Activated naive CD4-positive, alpha-beta T cell treated with anti-CD3 and anti-CD28 coated beads, Interleukin-2, amount 50 U/mL, for 16 hours (primary cell): ENCODE measurements at regions not wholly inside any gene's neighbourhood (a gene's known extent, or its start where the extent isn't known, plus 50 kb on each side); places are given as distances from the start of the nearest gene placed in this dataset.
"Not testable (repeated sequence)": the region's sequence is repeated elsewhere in the genome, so short reads cannot be mapped to it uniquely, and the experiment has no call there.

Experiments
- DNase-seq: peaks from one replicate; pipeline ENCODE4 v3.0.0-alpha.2; 2020

GRCh38 chr6:21773576-21773968 is 180.0 kb downstream of the SOX4 start:
- no peak for DNase-seq

GRCh38 chr6:21777846-21778245 is 184.3 kb downstream of the SOX4 start:
- DNase-seq, result no peak

DNA sequence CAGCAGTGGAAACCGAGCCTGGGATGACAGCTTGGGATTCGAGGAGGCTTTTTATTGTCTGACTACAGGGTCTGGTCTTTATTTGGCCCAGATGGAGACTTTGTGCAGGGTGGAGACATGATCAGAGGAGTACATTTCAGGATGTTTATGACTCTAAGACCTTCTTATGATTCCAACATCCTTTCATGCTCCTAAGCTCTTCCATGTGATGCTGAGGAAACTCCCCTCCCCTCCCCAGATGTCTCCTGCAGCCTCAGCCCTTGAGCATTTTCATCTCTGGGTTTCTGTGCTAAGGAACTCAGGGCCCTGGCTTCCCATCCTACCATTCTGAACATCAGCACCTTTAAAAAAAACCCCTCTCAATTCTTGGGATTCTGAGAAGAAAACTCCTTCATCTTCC is 186.6 kb downstream of the SOX4 start:
- DNase-seq, result no peak

DNA sequence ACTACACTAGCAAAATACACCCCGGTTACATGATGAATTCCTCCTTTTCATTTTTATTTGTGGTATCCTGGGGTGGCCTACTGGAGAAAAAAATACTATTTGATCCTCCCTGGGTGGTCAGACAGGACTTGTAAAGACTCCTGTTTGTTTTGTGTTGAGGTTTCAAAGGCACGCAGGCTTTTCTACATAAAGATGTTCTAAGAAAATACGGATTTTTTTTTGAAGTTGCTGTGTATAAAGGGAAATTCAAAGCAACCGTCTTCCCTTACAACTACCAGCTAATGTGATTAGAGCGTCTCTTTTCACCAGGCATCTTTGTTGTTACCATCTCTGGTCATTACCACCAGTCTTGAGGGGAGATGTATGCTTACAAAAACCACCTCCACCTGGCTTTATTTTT is 187.1 kb downstream of the SOX4 start:
- DNase-seq, result no peak

DNA sequence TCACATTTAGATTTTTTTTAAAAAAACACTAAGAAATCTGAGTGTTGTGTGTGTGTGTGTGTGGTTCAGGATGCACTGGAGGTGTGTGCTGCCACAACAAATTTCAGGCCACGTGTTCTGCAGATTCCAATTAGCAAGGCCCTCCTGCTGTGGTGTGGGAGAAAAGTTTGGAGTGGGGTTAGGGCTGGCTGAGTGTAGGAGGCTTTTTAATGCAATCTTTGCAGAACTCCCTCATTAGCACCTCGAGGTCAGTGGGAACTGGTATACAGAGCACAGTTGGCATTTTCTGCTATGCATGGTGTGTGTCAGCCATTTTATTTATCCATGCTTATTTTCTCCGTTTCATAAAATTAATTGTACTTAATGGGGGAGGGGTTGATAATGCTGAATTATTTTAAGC is 187.6 kb downstream of the SOX4 start:
- DNase-seq, result no peak

GRCh38 chr6:21785164-21785563 is 191.6 kb downstream of the SOX4 start:
- no peak for DNase-seq

DNA sequence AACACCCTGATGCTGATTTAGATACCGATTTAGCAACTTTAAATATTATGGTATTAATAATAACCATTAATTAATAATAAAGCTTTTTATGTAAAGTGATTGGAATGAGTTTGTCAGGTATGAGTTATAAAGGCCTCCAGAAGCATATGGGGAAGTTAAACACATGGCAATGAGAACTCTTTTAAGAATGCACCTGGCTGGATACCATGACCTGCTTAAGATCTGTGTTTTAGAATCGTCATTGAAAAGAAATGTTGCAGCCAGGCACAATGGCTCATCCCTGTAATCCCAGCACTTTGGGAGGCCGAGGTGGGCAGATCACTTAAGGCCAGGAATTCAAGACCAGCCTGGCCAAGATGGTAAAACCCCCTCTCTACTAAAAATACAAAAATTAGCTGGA is 197.5 kb downstream of the SOX4 start:
- no peak for DNase-seq

- no peak for DNase-seq
Observed at GRCh38 chr6:21791581-21791980, 198.0 kb downstream of the SOX4 start.

- no peak for DNase-seq
Observed at GRCh38 chr6:21792177-21792576, 198.6 kb downstream of the SOX4 start.

DNA sequence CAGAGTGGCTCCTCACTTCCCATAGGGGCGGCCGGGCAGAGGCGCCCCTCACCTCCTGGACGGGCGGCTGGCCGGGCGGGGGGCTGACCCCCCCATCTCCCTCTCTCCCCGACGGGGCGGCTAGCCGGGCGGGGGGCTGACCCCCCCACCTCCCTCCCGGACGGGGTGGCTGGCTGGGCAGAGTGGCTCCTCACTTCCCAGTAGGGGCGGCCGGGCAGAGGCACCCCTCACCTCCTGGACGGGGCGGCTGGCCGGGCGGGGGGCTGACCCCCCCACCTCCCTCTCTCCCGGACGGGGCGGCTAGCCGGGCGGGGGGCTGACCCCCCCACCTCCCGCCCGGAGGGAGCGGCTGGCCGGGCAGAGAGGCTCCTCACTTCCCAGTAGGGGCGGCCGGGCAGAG is 203.4 kb downstream of the SOX4 start:
- DNase-seq, result not testable (repeated sequence)

DNA sequence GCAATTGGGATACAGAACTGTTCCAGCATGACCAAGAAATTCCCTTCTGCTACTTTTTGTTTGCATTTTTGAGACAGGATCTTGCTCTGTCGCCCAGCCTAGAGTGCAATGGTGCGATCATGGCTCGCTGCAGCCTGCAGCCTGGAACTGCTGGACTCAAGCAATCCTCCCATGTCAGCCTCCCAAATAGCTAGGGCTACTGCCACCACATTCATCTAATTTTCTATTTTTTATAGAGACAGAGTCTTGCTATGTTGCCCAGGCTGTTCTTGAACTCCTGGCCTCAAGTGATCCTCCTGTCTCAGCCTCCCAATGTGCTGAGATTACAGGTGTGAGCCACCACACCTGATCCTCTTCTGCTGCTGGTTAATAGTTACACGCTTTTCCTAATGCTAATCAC is 204.9 kb downstream of the SOX4 start:
- no peak for DNase-seq

DNA sequence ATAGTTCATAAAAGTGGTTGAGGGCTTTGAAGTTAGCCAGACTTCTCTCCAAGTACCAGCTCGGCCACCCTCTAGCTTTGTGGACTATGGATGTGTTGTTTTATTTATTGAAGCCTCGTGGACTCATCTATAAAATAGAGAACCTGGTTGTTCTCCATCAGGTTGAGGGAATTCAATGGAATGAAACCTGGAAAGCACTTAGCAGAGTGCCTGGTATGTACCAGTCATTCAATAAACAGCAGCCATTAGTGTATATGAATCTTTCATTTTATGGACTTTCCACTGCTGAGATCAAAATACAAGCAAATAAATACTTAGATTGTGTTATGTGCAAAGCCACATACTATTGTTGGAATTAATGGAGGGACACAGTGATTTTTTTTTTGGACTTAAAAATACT is 206.8 kb downstream of the SOX4 start:
- no peak for DNase-seq

DNA sequence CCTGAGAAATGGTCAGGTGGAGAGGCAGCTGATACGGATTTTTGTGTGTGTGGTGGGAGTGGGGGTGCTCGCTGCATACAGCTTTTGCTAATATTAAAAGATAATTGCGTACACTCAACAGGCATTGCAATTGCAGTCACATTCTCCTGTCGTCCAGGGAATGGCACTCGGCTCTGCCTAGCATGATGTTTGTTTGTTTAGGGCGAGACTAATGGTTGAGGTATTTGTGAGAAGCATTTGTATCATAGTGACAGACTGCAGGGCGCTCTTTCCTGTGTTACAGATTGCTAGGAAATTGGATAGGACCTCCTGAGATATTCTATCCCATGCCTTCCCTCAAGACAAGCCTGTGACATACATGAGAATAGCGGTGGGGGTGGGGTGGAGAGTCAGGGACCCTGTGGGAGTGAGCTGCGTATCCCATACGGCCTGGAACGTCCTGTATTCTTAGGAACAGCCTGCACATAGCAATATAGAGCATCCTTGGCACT is 207.4 kb downstream of the SOX4 start:
- DNase-seq, result no peak

DNA sequence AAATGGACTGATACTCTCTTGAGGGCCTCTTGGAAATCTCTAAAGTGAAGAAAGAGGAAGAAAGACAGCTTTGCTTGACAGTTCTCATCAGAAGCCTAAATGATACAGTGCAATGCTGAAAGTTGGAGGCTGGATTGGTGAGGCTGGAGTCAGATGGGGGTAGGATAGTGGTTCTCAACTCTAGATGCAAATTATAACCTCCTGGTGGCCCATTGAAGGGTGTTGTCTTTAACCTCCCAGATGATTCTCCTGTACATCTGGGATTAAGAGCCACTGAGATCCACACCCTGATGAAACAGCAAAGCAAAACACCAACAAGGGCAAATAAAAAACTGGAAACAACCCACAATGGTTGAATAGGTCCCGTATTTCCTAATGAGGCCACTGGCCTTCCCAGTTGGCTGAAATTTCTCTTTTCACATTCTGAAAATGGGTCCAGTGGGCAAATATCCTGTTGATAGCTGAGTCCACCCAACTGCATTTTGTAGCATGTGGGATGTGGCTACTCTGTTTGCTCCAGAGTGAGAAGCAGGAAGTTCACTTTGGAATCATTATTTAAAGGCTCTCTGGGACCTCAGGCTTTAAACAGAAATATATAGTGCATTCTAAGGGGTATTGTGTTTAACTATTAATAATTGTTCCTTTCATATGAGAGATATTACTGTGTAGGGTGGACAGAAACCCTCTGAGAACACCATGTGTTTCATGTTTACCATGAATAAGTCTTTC is 208.1 kb downstream of the SOX4 start:
- DNase-seq, result no peak

GRCh38 chr6:21802175-21802822 is 208.7 kb downstream of the SOX4 start:
- DNase-seq, result no peak

DNA sequence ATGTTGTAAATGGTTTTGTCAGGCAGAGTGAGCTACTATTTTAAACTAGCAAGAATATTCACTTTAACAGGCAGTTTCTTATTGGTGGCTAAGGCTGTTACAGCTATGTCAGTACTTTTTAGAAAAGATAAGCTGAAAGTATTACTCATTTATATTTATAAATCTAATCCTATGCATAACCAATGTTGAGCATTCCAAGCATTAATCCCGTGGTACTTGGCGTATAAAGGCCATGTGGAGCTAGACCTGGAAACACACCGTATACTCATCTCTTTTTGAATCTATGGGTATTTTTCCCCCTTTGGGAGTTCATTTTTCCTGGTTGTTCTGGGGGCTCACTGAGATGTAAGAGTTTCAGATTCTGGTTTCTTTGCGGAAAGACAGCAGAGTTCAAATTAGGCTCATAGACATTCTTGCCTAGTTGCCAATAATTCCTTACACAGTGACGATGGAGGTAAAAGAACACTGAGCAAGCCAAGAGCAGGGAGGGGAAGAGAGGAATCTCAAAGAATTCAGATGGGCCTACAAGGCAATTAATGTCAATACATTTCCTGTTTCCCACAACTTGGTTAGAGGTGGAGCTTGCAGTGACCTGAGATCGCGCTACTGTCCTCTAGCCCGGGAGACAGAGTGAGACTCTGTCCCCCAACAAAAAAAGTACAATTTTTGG is 211.5 kb downstream of the SOX4 start:
- no peak for DNase-seq

DNA sequence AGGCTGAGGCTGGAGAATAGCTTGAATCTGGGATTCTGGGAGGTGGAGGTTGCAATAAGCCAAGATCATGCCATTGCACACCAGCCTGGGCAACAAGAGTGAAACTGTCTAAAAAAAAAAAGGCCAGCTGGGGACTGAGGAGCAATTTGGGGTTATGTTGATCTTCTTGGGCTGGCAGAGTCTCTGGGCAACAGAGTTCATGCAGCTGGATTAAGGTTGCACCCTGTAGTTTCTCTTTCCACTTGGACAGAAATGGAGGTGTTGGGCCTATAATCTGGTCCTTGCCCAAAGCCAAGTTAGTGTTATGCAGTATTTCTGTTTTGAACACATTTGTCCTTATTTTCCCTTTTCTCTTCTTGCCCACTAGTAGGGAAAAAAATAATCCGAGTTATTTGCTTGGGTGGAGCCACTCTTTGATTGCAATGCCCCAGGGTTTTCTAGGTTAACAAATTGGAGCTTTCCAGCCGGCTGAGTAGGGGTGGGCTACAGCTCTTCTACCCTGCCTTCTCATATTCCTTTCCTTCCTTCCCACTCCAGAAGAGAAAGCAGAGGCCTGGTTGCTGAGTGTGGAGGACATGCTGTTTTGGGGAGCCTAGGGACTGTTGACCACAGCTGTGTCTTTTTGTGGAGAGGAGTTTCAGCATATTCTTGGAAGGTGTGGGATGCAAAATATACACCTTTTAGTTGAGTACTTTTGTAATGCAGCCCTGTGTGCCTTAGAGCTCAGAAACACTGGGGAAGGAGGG is 213.9 kb downstream of the SOX4 start:
- DNase-seq, result no peak

- DNase-seq, result no peak
Observed at GRCh38 chr6:21808045-21808470, 214.5 kb downstream of the SOX4 start.

GRCh38 chr6:21808551-21809242 is 215.1 kb downstream of the SOX4 start:
- no peak for DNase-seq

DNA sequence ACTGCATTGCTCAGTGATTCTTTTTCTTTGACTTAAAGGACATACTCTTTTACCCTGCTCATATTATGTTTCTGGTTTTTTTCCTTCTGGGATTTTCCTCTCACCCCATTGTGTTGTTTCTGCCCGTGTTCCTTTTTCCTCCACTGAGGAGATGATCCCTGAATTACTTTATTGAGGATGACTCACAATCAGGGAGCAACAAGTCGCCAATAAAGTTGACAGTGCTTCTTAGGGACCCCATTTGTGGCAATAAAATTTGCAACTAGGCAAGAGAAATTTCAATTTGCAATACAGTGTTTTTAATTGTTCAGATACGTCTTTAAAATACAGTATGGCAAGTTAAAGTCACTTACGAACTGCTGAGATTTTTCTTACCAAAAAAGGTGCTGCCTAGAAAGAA is 217.9 kb downstream of the SOX4 start:
- no peak for DNase-seq

GRCh38 chr6:21816231-21816630 is 222.7 kb downstream of the SOX4 start:
- DNase-seq, result no peak

- DNase-seq, result no peak
Observed at GRCh38 chr6:21820442-21820841, 226.9 kb downstream of the SOX4 start.

DNA sequence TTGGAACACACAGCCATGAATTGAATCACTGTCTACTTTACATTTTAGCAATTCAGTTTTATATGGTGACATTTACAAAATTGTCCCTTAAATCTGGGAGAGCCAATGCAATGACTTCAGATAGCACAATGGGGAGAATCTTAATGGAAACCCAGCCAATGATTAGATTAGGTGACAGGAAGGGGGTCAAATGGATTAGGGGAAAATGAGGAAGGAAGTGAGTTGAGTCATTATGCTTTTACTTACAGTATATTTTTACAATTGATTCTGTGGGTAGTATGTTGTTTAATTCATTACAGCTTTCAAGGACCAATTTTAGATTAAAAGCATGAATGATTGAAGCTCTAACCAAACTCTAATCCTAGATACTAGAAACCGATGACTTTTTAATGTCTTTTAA is 229.8 kb downstream of the SOX4 start:
- DNase-seq, result no peak
